ENCODE measurements at regions not wholly inside any gene's neighbourhood (a gene's known extent, or its start where the extent isn't known, plus 50 kb on each side); places are given as distances from the start of the nearest gene placed in this dataset.
"Not testable (repeated sequence)": the region's sequence is repeated elsewhere in the genome, so short reads cannot be mapped to it uniquely, and the experiment has no call there.

GRCh38 chr9:117826837-117827236, 122.6 kb downstream of the TLR4 start:
- no peak overlapping the region for H3K27ac Mint-ChIP-seq
- H3K27me3 Mint-ChIP-seq: no peaks in the 10 kb centered on the region

GRCh38 chr9:117827456-117827855, 123.3 kb downstream of the TLR4 start:
- Mint-ChIP-seq H3K9me3 (peaks cover 0 to 11% (median 2%) of the 10 kb centered on the region in 7 donors), H3K36me3 (no peaks in the 10 kb centered on the region), H3K27me3 (no peaks in the 10 kb centered on the region), H3K4me3 (no peak overlapping the region), H3K4me1 (peaks cover 0 to 10% (median 4%) of the 10 kb centered on the region in 4 donors), H3K27ac (no peak overlapping the region)
- H3K27ac ChIP-seq (ENCODE audit: insufficient read depth, low read length, poor library complexity, severe bottlenecking): no peak overlapping the region
- peaks cover 3% of the 10 kb centered on the region for H3K4me1 ChIP-seq (ENCODE audit: control insufficient read depth, insufficient read depth, low read length, poor library complexity, severe bottlenecking)
- no peak overlapping the region for H3K4me3 ChIP-seq (ENCODE audit: low read depth, low read length)
- no peaks in the 10 kb centered on the region for H3K36me3 ChIP-seq (ENCODE audit: control insufficient read depth, insufficient read depth, low read length)
- no peak for DNase-seq
- ATAC-seq (ENCODE audit: low read depth in 2 of 2): no peak
- no peaks in the 10 kb centered on the region for H3K9me3 ChIP-seq (ENCODE audit: control insufficient read depth in 2 of 2, low read length in 2 of 2)
- H3K27me3 ChIP-seq (ENCODE audit: control insufficient read depth, insufficient read depth, low read length): no peaks in the 10 kb centered on the region

More at GRCh38 chr9:117826837-117827236, 122.6 kb downstream of the TLR4 start:
- peaks cover 0 to 10% (median 4%) of the 10 kb centered on the region in 4 donors for H3K4me1 Mint-ChIP-seq
- no peak for ATAC-seq (ENCODE audit: low read depth in 2 of 2)
- H3K4me3 Mint-ChIP-seq: peak overlapping the region in 1 of 4 donors; percentile 55
- Histone ChIP-seq H3K9me3 (ENCODE audit: control insufficient read depth in 2 of 2, low read length in 2 of 2) (no peaks in the 10 kb centered on the region), H3K4me3 (ENCODE audit: low read depth, low read length) (no peak overlapping the region), H3K27ac (ENCODE audit: insufficient read depth, low read length, poor library complexity, severe bottlenecking) (no peak overlapping the region), H3K27me3 (ENCODE audit: control insufficient read depth, insufficient read depth, low read length) (no peaks in the 10 kb centered on the region), H3K4me1 (ENCODE audit: control insufficient read depth, insufficient read depth, low read length, poor library complexity, severe bottlenecking) (peaks cover 3% of the 10 kb centered on the region), H3K36me3 (ENCODE audit: control insufficient read depth, insufficient read depth, low read length) (no peaks in the 10 kb centered on the region)
- no peak for DNase-seq
- H3K36me3 Mint-ChIP-seq: no peaks in the 10 kb centered on the region
- peaks cover 0 to 11% (median 2%) of the 10 kb centered on the region in 7 donors for H3K9me3 Mint-ChIP-seq

GRCh38 chr9:117828466-117828865, 124.3 kb downstream of the TLR4 start:
- H3K9me3 Mint-ChIP-seq: peaks cover 0 to 11% (median 2%) of the 10 kb centered on the region in 7 donors
- no peaks in the 10 kb centered on the region for H3K27me3 ChIP-seq (ENCODE audit: control insufficient read depth, insufficient read depth, low read length)
- H3K27me3 Mint-ChIP-seq: no peaks in the 10 kb centered on the region
- no peak overlapping the region for H3K27ac ChIP-seq (ENCODE audit: insufficient read depth, low read length, poor library complexity, severe bottlenecking)
- H3K36me3 ChIP-seq (ENCODE audit: control insufficient read depth, insufficient read depth, low read length): no peaks in the 10 kb centered on the region
- no peak for DNase-seq
- no peak overlapping the region for H3K4me3 Mint-ChIP-seq
- peaks cover 0 to 10% (median 4%) of the 10 kb centered on the region in 4 donors for H3K4me1 Mint-ChIP-seq
- no peaks in the 10 kb centered on the region for H3K36me3 Mint-ChIP-seq
- no peak for ATAC-seq (ENCODE audit: low read depth in 2 of 2)
- peaks cover 3% of the 10 kb centered on the region for H3K4me1 ChIP-seq (ENCODE audit: control insufficient read depth, insufficient read depth, low read length, poor library complexity, severe bottlenecking)
- H3K4me3 ChIP-seq (ENCODE audit: low read depth, low read length): no peak overlapping the region
- H3K9me3 ChIP-seq (ENCODE audit: control insufficient read depth in 2 of 2, low read length in 2 of 2): no peaks in the 10 kb centered on the region
- H3K27ac Mint-ChIP-seq: no peak overlapping the region

- Mint-ChIP-seq H3K36me3 (no peaks in the 10 kb centered on the region), H3K9me3 (peaks cover 0 to 4% (median 0%) of the 10 kb centered on the region in 7 donors), H3K4me3 (no peak overlapping the region), H3K27ac (no peak overlapping the region), H3K27me3 (no peaks in the 10 kb centered on the region), H3K4me1 (no peaks in the 10 kb centered on the region)
- no peaks in the 10 kb centered on the region for H3K27me3 ChIP-seq (ENCODE audit: control insufficient read depth, insufficient read depth, low read length)
- H3K27ac ChIP-seq (ENCODE audit: insufficient read depth, low read length, poor library complexity, severe bottlenecking): no peak overlapping the region
- H3K9me3 ChIP-seq (ENCODE audit: control insufficient read depth in 2 of 2, low read length in 2 of 2): no peaks in the 10 kb centered on the region
- ATAC-seq (ENCODE audit: low read depth in 2 of 2): no peak
- no peaks in the 10 kb centered on the region for H3K4me1 ChIP-seq (ENCODE audit: control insufficient read depth, insufficient read depth, low read length, poor library complexity, severe bottlenecking)
- H3K4me3 ChIP-seq (ENCODE audit: low read depth, low read length): no peak overlapping the region
- DNase-seq: no peak
- no peaks in the 10 kb centered on the region for H3K36me3 ChIP-seq (ENCODE audit: control insufficient read depth, insufficient read depth, low read length)
Observed at GRCh38 chr9:117835798-117836197, 131.6 kb downstream of the TLR4 start.

GRCh38 chr9:117839862-117840261, 135.7 kb downstream of the TLR4 start:
- H3K9me3 ChIP-seq (ENCODE audit: control insufficient read depth in 2 of 2, low read length in 2 of 2): no peaks in the 10 kb centered on the region
- no peak overlapping the region for H3K27ac Mint-ChIP-seq

GRCh38 chr9:117851836-117852461, 147.7 kb downstream of the TLR4 start:
- not testable (repeated sequence) for H3K4me3 Mint-ChIP-seq; H3K9me3 ChIP-seq (ENCODE audit: control insufficient read depth in 2 of 2, low read length in 2 of 2); DNase-seq; H3K36me3 ChIP-seq (ENCODE audit: control insufficient read depth, insufficient read depth, low read length); H3K27ac ChIP-seq (ENCODE audit: insufficient read depth, low read length, poor library complexity, severe bottlenecking); H3K9me3 Mint-ChIP-seq; H3K27ac Mint-ChIP-seq; H3K27me3 ChIP-seq (ENCODE audit: control insufficient read depth, insufficient read depth, low read length); H3K4me1 Mint-ChIP-seq; H3K4me1 ChIP-seq (ENCODE audit: control insufficient read depth, insufficient read depth, low read length, poor library complexity, severe bottlenecking); H3K36me3 Mint-ChIP-seq; H3K27me3 Mint-ChIP-seq; H3K4me3 ChIP-seq (ENCODE audit: low read depth, low read length); ATAC-seq (ENCODE audit: low read depth in 2 of 2)

More at GRCh38 chr9:117839862-117840261, 135.7 kb downstream of the TLR4 start:
- Histone ChIP-seq H3K27me3 (ENCODE audit: control insufficient read depth, insufficient read depth, low read length) (no peaks in the 10 kb centered on the region), H3K36me3 (ENCODE audit: control insufficient read depth, insufficient read depth, low read length) (no peaks in the 10 kb centered on the region), H3K4me3 (ENCODE audit: low read depth, low read length) (no peak overlapping the region), H3K27ac (ENCODE audit: insufficient read depth, low read length, poor library complexity, severe bottlenecking) (no peak overlapping the region), H3K4me1 (ENCODE audit: control insufficient read depth, insufficient read depth, low read length, poor library complexity, severe bottlenecking) (no peaks in the 10 kb centered on the region)
- Mint-ChIP-seq H3K9me3 (peaks cover 0 to 4% (median 0%) of the 10 kb centered on the region in 7 donors), H3K27me3 (no peaks in the 10 kb centered on the region), H3K4me1 (no peaks in the 10 kb centered on the region), H3K36me3 (no peaks in the 10 kb centered on the region), H3K4me3 (no peak overlapping the region)
- DNase-seq (peak in 1 of 3 donors; percentile 13), ATAC-seq (ENCODE audit: low read depth in 2 of 2) (no peak)

GRCh38 chr9:117858561-117858960, 154.4 kb downstream of the TLR4 start:
- Histone ChIP-seq H3K9me3 (ENCODE audit: control insufficient read depth in 2 of 2, low read length in 2 of 2) (no peaks in the 10 kb centered on the region), H3K4me1 (ENCODE audit: control insufficient read depth, insufficient read depth, low read length, poor library complexity, severe bottlenecking) (no peaks in the 10 kb centered on the region), H3K27ac (ENCODE audit: insufficient read depth, low read length, poor library complexity, severe bottlenecking) (no peak overlapping the region), H3K4me3 (ENCODE audit: low read depth, low read length) (no peak overlapping the region), H3K36me3 (ENCODE audit: control insufficient read depth, insufficient read depth, low read length) (no peaks in the 10 kb centered on the region), H3K27me3 (ENCODE audit: control insufficient read depth, insufficient read depth, low read length) (no peaks in the 10 kb centered on the region)
- ATAC-seq (ENCODE audit: low read depth in 2 of 2) (no peak), DNase-seq (no peak)
- peaks cover 0 to 7% (median 2%) of the 10 kb centered on the region in 7 donors for H3K9me3 Mint-ChIP-seq
- no peak overlapping the region for H3K4me3 Mint-ChIP-seq
- H3K36me3 Mint-ChIP-seq: no peaks in the 10 kb centered on the region
- H3K27me3 Mint-ChIP-seq: no peaks in the 10 kb centered on the region
- H3K27ac Mint-ChIP-seq: no peak overlapping the region
- no peaks in the 10 kb centered on the region for H3K4me1 Mint-ChIP-seq

GRCh38 chr9:117860849-117861248, 156.6 kb downstream of the TLR4 start:
- ATAC-seq (ENCODE audit: low read depth in 2 of 2): no peak
- no peak overlapping the region for H3K4me3 Mint-ChIP-seq
- H3K27me3 Mint-ChIP-seq: no peaks in the 10 kb centered on the region
- peaks cover 0 to 12% (median 4%) of the 10 kb centered on the region in 7 donors for H3K9me3 Mint-ChIP-seq
- Histone ChIP-seq H3K4me3 (ENCODE audit: low read depth, low read length) (no peak overlapping the region), H3K9me3 (ENCODE audit: control insufficient read depth in 2 of 2, low read length in 2 of 2) (no peaks in the 10 kb centered on the region), H3K27ac (ENCODE audit: insufficient read depth, low read length, poor library complexity, severe bottlenecking) (no peak overlapping the region), H3K4me1 (ENCODE audit: control insufficient read depth, insufficient read depth, low read length, poor library complexity, severe bottlenecking) (no peaks in the 10 kb centered on the region), H3K36me3 (ENCODE audit: control insufficient read depth, insufficient read depth, low read length) (no peaks in the 10 kb centered on the region), H3K27me3 (ENCODE audit: control insufficient read depth, insufficient read depth, low read length) (no peaks in the 10 kb centered on the region)
- H3K27ac Mint-ChIP-seq: no peak overlapping the region
- H3K36me3 Mint-ChIP-seq: no peaks in the 10 kb centered on the region
- no peaks in the 10 kb centered on the region for H3K4me1 Mint-ChIP-seq
- no peak for DNase-seq
